OCI-LY1 (cell line): ENCODE measurements at regions not wholly inside any gene's neighbourhood (a gene's known extent, or its start where the extent isn't known, plus 50 kb on each side); places are given as distances from the start of the nearest gene placed in this dataset.

Source experiments
- H2AFZ ChIP-seq: fragments of 200-600 bp; sonication (generic), shearing (Covaris generic); 2 replicates; pipeline ENCODE4 v1.6.0; 2014; ENCODE audit warnings: antibody characterized with exemption, mild to moderate bottlenecking, low read length
- H3F3A ChIP-seq: fragments of 200-600 bp; sonication (generic), shearing (Covaris generic); 2 replicates; pipeline ENCODE4 v1.6.0; 2014; ENCODE audit warnings: mild to moderate bottlenecking, antibody characterized with exemption, low read length, moderate library complexity; ENCODE audit not compliant: insufficient read depth
- H3K27ac ChIP-seq: fragments of 200-600 bp; sonication (generic); 2 replicates; pipeline ENCODE4 v1.5.1; 2014; ENCODE audit warnings: low read length, mixed run types, mild to moderate bottlenecking, low read depth; ENCODE audit not compliant: poor library complexity, severe bottlenecking
- H3K27me3 ChIP-seq: fragments of 200-600 bp; sonication (generic); 2 replicates; pipeline ENCODE4 v1.6.0; 2014; ENCODE audit warnings: antibody characterized with exemption, mild to moderate bottlenecking, low read length, moderate library complexity; ENCODE audit not compliant: insufficient read depth
- H3K36me3 ChIP-seq: fragments of 200-600 bp; sonication (generic); 2 replicates; pipeline ENCODE4 v1.6.1; 2014; ENCODE audit warnings: mild to moderate bottlenecking, antibody characterized with exemption, low read length, moderate library complexity, mixed read lengths; ENCODE audit not compliant: insufficient read depth
- H3K4me1 ChIP-seq: fragments of 200-600 bp; sonication (generic); 2 replicates; pipeline ENCODE4 v1.5.1; 2014; ENCODE audit warnings: mild to moderate bottlenecking, low read length, moderate library complexity; ENCODE audit not compliant: insufficient read depth, severe bottlenecking
- H3K4me2 ChIP-seq: fragments of 200-600 bp; sonication (generic), shearing (Covaris generic); 2 replicates; pipeline ENCODE4 v1.6.1; 2014; ENCODE audit warnings: low read length
- H3K4me3 ChIP-seq: fragments of 200-600 bp; sonication (generic); 2 replicates; pipeline ENCODE4 v1.5.1; 2014; ENCODE audit warnings: low read length, low read depth, mild to moderate bottlenecking, mixed read lengths; ENCODE audit not compliant: poor library complexity, severe bottlenecking
- H3K79me2 ChIP-seq: fragments of 200-600 bp; shearing (Covaris generic); 2 replicates; pipeline ENCODE4 v1.6.1; 2016; ENCODE audit warnings: mixed run types, low read length, mixed read lengths; ENCODE audit not compliant: insufficient read depth
- H3K9ac ChIP-seq: fragments of 200-600 bp; sonication (generic), shearing (Covaris generic); 2 replicates; pipeline ENCODE4 v1.6.1; 2014; ENCODE audit warnings: mild to moderate bottlenecking, low read length, mixed read lengths
- H3K9me2 ChIP-seq: fragments of 200-600 bp; sonication (generic), shearing (Covaris generic); 2 replicates; pipeline ENCODE4 v1.6.1; 2014; ENCODE audit warnings: low read depth, mild to moderate bottlenecking, low read length, mixed read lengths
- H3K9me3 ChIP-seq: fragments of 200-600 bp; shearing (Covaris generic); 2 replicates; pipeline ENCODE4 v1.6.1; 2014; ENCODE audit warnings: low read length, mixed read lengths
- H4K20me1 ChIP-seq: fragments of 200-600 bp; sonication (generic), shearing (Covaris generic); 2 replicates; pipeline ENCODE4 v1.6.0; 2016; ENCODE audit warnings: mild to moderate bottlenecking, low read length; ENCODE audit not compliant: insufficient read depth
- CTCF ChIP-seq: fragments of 200-600 bp; sonication (generic), shearing (Covaris generic); IDR thresholded peaks from 2 replicates; pipeline ENCODE4 v1.5.1; 2017; ENCODE audit warnings: mild to moderate bottlenecking, antibody characterized with exemption, low read length, moderate library complexity, mixed read lengths
- EZH2 ChIP-seq: fragments of 200-600 bp; sonication (generic), shearing (Covaris generic); IDR thresholded peaks from 2 replicates; pipeline ENCODE4 v1.8.0; 2017; ENCODE audit warnings: borderline replicate concordance, mixed run types, mild to moderate bottlenecking, antibody characterized with exemption, low read length, moderate library complexity, mixed read lengths

GRCh38 chr3:162546910-162547309, 1050.3 kb downstream of the OTOL1 start:
- no peaks in the 10 kb centered on the region for H3K79me2 ChIP-seq
- no peak for TF ChIP-seq EZH2
- no peak for TF ChIP-seq CTCF
- no peak overlapping the region for H3K4me2 ChIP-seq
- no peaks in the 10 kb centered on the region for H3F3A ChIP-seq
- no peaks in the 10 kb centered on the region for H4K20me1 ChIP-seq
- no peaks in the 10 kb centered on the region for H3K36me3 ChIP-seq
- no peak overlapping the region for H3K27ac ChIP-seq
- no peak overlapping the region for H3K4me3 ChIP-seq
- H3K4me1 ChIP-seq, result no peaks in the 10 kb centered on the region
- no peak overlapping the region for H3K9ac ChIP-seq
- H2AFZ ChIP-seq, result no peak overlapping the region
- no peaks in the 10 kb centered on the region for H3K27me3 ChIP-seq
- H3K9me2 ChIP-seq, result no peaks in the 10 kb centered on the region
- H3K9me3 ChIP-seq, result no peaks in the 10 kb centered on the region

- H4K20me1 ChIP-seq, result no peaks in the 10 kb centered on the region
- no peak overlapping the region for H3K4me3 ChIP-seq
- TF ChIP-seq CTCF (no peak), EZH2 (no peak)
- H3F3A ChIP-seq, result no peaks in the 10 kb centered on the region
- H3K4me1 ChIP-seq, result no peaks in the 10 kb centered on the region
- no peak overlapping the region for H3K27ac ChIP-seq
- H2AFZ ChIP-seq, result no peak overlapping the region
- no peaks in the 10 kb centered on the region for H3K9me2 ChIP-seq
- H3K4me2 ChIP-seq, result no peak overlapping the region
- no peak overlapping the region for H3K9ac ChIP-seq
- H3K27me3 ChIP-seq, result no peaks in the 10 kb centered on the region
- H3K36me3 ChIP-seq, result no peaks in the 10 kb centered on the region
- H3K79me2 ChIP-seq, result no peaks in the 10 kb centered on the region
- no peaks in the 10 kb centered on the region for H3K9me3 ChIP-seq
Observed at GRCh38 chr3:162547321-162547720, 1050.7 kb downstream of the OTOL1 start.

- Histone ChIP-seq H3K4me1 (no peaks in the 10 kb centered on the region), H3K79me2 (no peaks in the 10 kb centered on the region), H3K9me3 (no peaks in the 10 kb centered on the region), H3K4me3 (no peak overlapping the region), H3K27ac (no peak overlapping the region), H3K9me2 (no peaks in the 10 kb centered on the region), H2AFZ (no peak overlapping the region), H3K36me3 (no peaks in the 10 kb centered on the region), H3F3A (no peaks in the 10 kb centered on the region), H3K4me2 (no peak overlapping the region), H3K9ac (no peak overlapping the region), H3K27me3 (no peaks in the 10 kb centered on the region), H4K20me1 (no peaks in the 10 kb centered on the region)
- TF ChIP-seq EZH2, result no peak
- no peak for TF ChIP-seq CTCF
Observed at GRCh38 chr3:162555761-162556160, 1059.2 kb downstream of the OTOL1 start.
